AG08396 (cell line): ENCODE measurements at regions not wholly inside any gene's neighbourhood (a gene's known extent, or its start where the extent isn't known, plus 50 kb on each side); places are given as distances from the start of the nearest gene placed in this dataset.
"Not testable (repeated sequence)": the region's sequence is repeated elsewhere in the genome, so short reads cannot be mapped to it uniquely, and the experiment has no call there.

Source experiments
- DNase-seq: peaks from one replicate; pipeline ENCODE4 v3.0.0; 2012; ENCODE audit warnings: low spot score, mixed read lengths

GRCh38 chr3:164113371-164114332 is 964.6 kb downstream of the SI start:
- no peak for DNase-seq

- DNase-seq, result no peak
Measured at GRCh38 chr3:164096352-164096751, 981.9 kb downstream of the SI start.

GRCh38 chr3:164095949-164096348 is 982.3 kb downstream of the SI start:
- DNase-seq, result no peak

- DNase-seq, result no peak
Measured at GRCh38 chr3:164095279-164095678, 983.0 kb downstream of the SI start.

GRCh38 chr3:164094546-164094945 is 983.8 kb downstream of the SI start:
- DNase-seq, result no peak

GRCh38 chr3:164080208-164080607 is 998.1 kb downstream of the SI start:
- DNase-seq, result no peak

GRCh38 chr3:164064298-164064697 is 1014.0 kb downstream of the SI start:
- DNase-seq, result no peak

GRCh38 chr3:164060923-164061322 is 1017.4 kb downstream of the SI start:
- no peak for DNase-seq

GRCh38 chr3:164049847-164050246 is 1028.4 kb downstream of the SI start:
- DNase-seq, result no peak

- no peak for DNase-seq
Measured at GRCh38 chr3:164048451-164048850, 1029.8 kb downstream of the SI start.

- DNase-seq, result no peak
Measured at GRCh38 chr3:164040991-164041390, 1037.3 kb downstream of the SI start.

- no peak for DNase-seq
Measured at GRCh38 chr3:164030194-164030593, 1048.1 kb downstream of the SI start.

GRCh38 chr3:164024786-164025185 is 1053.5 kb downstream of the SI start:
- no peak for DNase-seq

- DNase-seq, result no peak
Measured at GRCh38 chr3:164023480-164023879, 1054.8 kb downstream of the SI start.

- DNase-seq, result no peak
Measured at GRCh38 chr3:164018500-164018899, 1059.8 kb downstream of the SI start.

GRCh38 chr3:164007765-164008164 is 1070.5 kb downstream of the SI start:
- DNase-seq, result no peak

- DNase-seq, result no peak
Measured at GRCh38 chr3:164004205-164004604, 1074.1 kb downstream of the SI start.

- DNase-seq, result not testable (repeated sequence)
Measured at GRCh38 chr3:164003016-164003415, 1075.3 kb downstream of the SI start.

- no peak for DNase-seq
Measured at GRCh38 chr3:163983940-163984339, 1094.4 kb downstream of the SI start.

- no peak for DNase-seq
Measured at GRCh38 chr3:163971861-163972260, 1106.4 kb downstream of the SI start.

GRCh38 chr3:163957072-163957471 is 1121.2 kb downstream of the SI start:
- DNase-seq, result no peak

GRCh38 chr3:163953526-163953925 is 1124.8 kb downstream of the SI start:
- no peak for DNase-seq

GRCh38 chr3:163952499-163952898 is 1125.8 kb downstream of the SI start:
- DNase-seq, result no peak
